ENCODE measurements at regions not wholly inside any gene's neighbourhood (a gene's known extent, or its start where the extent isn't known, plus 50 kb on each side); places are given as distances from the start of the nearest gene placed in this dataset.

DNA sequence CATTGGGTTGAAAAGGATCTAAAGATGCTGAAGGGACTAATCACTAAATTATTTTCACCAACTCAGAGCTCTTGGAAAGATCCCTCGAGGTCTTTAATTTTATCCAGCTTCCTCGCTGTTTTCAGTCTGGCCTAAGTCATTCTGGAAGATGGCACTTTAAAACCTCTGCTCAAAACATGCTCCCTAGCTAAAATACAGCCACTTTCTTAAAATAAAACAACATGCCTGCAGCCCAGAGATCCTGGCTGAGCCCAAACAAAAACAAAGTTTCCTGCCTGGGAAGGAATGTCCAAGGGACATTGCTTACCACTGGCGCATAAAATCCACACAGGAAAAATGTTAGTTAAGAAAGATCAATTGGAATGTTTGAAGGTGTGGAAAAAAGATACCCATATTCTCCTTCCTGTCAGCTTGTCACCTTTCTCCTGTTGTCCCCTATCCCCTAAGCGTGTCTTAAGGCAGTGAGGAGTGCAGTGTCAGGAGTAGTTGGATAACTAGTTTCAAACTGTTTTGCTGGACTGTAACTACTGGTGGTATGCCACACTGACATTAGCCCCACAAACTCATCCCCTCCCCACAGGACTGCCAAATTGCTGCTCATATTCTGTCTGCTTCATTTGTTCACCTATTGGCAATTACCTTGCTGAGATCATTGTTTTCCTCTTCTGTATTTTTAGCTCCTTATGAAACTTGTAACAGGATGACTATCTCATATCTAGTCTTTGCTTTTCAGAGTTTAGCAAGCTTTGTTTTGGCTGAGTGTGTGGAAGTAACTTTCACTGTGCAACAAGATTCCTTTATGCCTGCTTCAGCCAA lies 108.3 kb upstream of the SESN3 start:
- TF ChIP-seq, protein P1, sequence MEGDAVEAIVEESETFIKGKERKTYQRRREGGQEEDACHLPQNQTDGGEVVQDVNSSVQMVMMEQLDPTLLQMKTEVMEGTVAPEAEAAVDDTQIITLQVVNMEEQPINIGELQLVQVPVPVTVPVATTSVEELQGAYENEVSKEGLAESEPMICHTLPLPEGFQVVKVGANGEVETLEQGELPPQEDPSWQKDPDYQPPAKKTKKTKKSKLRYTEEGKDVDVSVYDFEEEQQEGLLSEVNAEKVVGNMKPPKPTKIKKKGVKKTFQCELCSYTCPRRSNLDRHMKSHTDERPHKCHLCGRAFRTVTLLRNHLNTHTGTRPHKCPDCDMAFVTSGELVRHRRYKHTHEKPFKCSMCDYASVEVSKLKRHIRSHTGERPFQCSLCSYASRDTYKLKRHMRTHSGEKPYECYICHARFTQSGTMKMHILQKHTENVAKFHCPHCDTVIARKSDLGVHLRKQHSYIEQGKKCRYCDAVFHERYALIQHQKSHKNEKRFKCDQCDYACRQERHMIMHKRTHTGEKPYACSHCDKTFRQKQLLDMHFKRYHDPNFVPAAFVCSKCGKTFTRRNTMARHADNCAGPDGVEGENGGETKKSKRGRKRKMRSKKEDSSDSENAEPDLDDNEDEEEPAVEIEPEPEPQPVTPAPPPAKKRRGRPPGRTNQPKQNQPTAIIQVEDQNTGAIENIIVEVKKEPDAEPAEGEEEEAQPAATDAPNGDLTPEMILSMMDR (IDR thresholded peaks at IDR 0.05; ENCODE audit: borderline replicate concordance, extremely low read depth, low read length, poor library complexity, severe bottlenecking): no peak
- TF ChIP-seq EZH2 (IDR thresholded peaks at IDR 0.05; ENCODE audit: borderline replicate concordance, low read depth, low read length, severe bottlenecking): no peak

Measured in DND-41 (cell line).